RPMI8226 (cell line): ENCODE measurements at regions not wholly inside any gene's neighbourhood (a gene's known extent, or its start where the extent isn't known, plus 50 kb on each side); places are given as distances from the start of the nearest gene placed in this dataset.
A peak's percentile ranks its signal among the peaks of the same experiment; 100 is the strongest.
"Not testable (repeated sequence)": the region's sequence is repeated elsewhere in the genome, so short reads cannot be mapped to it uniquely, and the experiment has no call there.

ENCODE experiments used
- DNase-seq: peaks from one replicate; pipeline ENCODE4 v3.0.0-alpha.2; 2015

- no peak for DNase-seq
Observed at GRCh38 chr10:125449571-125449970, 233.4 kb downstream of the TEX36 start.

DNA sequence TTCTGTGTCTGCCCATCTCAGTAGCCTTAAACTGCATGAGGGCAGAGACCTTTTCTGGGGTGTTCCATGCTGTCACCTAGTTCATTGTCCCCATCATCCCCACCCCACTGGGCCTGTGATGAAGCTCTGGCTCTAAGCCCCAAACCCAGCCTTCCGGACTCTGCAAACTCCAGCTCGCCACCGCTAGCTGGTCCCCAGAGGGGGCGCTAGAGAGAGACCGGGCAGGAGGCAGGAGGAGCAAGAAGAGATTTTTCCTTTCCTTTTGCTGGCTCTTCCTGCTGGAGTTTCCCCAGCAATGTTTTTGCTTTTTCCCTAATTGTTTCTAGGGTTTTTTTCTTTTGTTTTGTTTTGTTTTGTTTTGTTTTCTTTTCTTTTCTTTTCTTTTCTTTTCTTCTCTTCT is 234.4 kb downstream of the TEX36 start:
- DNase-seq = peak; percentile 33

DNA sequence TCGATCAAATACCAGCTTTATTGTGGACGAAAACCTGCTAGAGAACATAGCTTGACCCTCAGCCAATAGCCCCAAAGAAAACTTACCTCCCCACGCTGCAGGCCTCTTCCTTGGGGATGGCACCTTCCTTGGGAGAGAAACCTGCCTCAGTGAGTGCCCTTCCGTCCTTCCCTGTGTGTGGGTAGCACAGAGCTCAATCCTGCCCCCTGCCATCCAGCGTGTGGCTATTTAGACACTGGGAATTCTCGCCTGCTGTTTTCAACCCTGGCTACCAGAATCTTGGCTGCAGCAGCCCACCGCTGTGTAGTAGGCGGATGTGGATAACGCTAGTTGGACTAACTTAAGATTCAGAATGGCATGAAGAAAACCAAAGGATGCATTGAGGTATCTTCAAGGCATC is 238.2 kb downstream of the TEX36 start:
- DNase-seq = no peak

GRCh38 chr10:125442856-125443540 is 240.0 kb downstream of the TEX36 start:
- DNase-seq = no peak

DNA sequence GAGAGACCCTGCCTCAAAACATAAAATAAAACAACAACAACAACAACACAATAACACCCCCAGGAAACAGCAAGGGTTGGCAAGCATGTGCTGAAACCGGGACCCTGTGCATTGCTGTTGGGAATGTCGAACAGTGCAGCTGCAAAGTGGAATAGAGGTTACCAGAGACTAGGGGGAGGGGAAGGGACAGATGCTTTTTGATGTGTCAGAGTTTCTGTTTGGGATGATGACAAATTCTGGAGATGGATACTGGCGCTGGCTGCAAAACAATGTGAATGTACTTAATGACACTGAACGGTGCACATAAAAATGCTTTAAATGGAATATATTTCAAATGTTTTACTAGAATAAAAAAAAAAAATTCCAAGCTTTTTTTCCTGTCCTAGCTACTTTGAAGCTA is 241.8 kb downstream of the TEX36 start:
- DNase-seq = no peak

GRCh38 chr10:125431149-125431548 is 251.8 kb downstream of the TEX36 start:
- DNase-seq = no peak

DNA sequence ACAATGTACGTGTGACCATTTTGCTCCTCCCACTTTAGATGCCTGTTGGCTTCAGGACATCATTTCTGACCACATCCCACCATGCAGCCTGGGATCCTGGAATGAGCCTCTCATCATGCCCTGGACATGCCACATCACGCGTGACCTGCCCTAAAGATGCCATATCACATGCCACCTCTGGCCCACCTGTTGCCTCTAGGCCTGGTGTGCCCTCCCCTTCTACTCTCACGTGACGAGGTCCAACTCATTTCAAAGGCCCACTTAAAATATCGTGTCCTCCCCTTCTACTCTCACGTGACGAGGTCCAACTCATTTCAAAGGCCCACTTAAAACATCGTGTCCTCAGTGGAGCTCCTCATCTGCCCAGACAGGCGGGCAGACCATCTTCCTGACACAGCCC is 254.9 kb downstream of the TEX36 start:
- DNase-seq = no peak

DNA sequence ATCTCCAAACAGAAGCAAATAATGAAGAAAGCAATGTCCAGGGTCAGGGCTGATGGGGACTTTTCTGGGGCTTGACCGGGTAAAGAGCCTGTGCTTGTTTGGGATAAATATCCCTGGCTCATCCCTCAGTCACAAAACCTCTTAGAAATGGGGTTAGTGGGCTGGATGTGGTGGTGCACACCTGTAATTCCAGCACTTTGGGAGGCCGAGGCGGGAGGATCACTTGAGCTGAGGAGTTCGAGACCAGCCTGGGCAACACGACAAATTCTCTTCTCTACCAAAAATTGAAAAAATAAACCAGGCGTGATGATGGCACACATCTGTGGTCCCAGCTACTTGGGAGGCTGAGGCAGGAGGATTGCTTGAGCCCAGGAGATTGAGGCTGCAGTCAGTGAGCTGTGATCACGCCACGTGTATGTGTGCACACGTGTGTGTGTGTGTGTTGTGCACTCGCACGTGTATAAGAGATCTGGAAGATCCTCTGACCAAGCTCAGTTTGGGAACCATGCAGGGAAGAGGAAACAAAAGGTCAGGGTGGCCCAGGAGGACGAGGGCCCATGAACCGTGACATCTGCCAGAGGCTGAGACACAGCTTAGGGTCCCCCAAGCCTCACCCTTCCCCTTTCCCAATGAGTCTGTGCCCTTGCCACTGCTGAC is 258.6 kb downstream of the TEX36 start:
- DNase-seq = no peak

- DNase-seq = no peak
Observed at GRCh38 chr10:125423569-125423968, 259.4 kb downstream of the TEX36 start.

DNA sequence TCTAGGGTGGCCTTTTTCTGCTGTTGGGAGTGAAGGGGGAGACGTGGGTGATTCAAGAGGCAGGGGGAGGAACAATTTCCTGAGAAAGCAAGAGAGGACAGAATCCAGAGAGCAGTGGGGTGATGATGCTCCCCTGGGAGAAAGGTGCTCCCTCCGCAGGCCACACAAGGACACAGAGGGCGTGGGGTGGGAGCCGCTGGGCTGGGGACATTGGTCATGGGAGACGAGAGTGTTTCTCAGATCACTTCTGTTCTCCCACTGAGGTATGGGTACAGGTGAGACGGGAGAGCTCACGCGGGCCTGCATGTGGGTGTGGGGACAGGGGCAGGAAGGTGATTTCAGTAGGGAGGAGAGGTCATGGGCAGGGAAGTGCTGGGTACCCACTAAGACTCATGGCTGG is 259.5 kb upstream of the CTBP2 start:
- no peak for DNase-seq

DNA sequence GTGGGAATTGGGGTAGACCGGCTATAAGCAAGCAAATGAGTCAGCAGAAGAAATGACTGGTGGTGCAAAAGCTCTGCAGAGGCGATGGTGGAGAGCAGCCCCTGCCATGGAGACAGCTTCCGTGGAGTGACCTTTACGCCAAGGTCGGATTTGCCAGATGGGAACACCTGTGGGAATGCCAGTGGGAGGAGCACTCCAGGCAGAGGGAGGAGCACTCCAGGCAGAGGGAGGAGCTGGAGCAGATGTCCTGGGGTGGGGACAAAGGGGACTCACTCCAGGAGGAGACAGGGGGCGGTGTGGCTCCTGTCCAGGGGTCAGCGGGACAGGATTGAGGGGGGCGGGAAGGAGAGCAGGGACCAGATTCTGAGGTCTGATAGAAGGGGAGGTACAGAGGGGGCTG is 258.8 kb upstream of the CTBP2 start:
- no peak for DNase-seq

GRCh38 chr10:125417605-125418004 is 257.2 kb upstream of the CTBP2 start:
- DNase-seq = no peak

GRCh38 chr10:125415964-125416363 is 255.6 kb upstream of the CTBP2 start:
- DNase-seq = no peak

GRCh38 chr10:125415006-125415633 is 254.8 kb upstream of the CTBP2 start:
- no peak for DNase-seq

GRCh38 chr10:125411724-125412123 is 251.4 kb upstream of the CTBP2 start:
- DNase-seq = no peak

- DNase-seq = no peak
Observed at GRCh38 chr10:125409756-125410155, 249.4 kb upstream of the CTBP2 start.

- no peak for DNase-seq
Observed at GRCh38 chr10:125407557-125407956, 247.2 kb upstream of the CTBP2 start.

DNA sequence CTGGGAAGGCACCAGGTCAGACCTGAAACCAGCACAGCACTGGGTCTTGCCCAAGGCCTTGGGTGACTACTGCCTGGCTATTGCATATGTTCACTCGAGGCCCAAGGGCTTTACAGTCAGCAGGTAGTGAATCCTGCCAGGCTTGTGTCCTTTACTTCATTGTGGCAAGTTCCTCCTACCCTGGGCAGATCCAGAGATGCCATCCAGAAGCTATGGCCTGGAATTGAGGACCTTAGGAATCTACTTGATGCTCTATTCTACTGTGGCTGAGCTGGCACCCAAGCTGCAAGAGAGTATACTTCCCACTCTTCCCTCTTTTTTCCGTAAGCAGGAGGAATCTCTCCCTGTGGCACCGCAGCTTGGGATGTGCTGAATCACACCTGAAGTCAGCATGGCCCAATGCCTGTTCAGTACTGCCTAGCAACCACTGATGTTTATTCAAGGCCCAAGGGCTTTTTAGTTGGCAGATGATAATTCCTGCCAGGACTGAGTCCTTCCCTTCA is 246.7 kb upstream of the CTBP2 start:
- no peak for DNase-seq

GRCh38 chr10:125404902-125405301 is 244.5 kb upstream of the CTBP2 start:
- not testable (repeated sequence) for DNase-seq

DNA sequence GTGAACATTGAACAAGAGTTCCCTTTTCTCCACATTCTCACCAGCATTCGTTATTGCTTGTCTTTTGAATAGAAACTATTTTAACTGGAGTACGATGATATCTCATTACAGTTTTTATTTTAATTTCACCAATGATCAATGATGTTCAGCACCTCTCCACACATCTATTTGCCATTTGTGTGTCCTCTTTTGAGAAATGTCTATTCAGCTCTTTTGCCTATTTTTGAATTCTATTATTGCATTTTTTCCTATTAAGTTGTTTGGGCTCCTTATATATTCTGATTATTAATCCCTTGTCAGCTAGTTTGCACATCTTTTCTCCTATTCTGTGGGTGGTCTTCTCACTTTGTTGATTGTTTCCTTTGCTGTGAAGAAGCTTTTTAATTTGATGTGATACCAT is 241.1 kb upstream of the CTBP2 start:
- no peak for DNase-seq

DNA sequence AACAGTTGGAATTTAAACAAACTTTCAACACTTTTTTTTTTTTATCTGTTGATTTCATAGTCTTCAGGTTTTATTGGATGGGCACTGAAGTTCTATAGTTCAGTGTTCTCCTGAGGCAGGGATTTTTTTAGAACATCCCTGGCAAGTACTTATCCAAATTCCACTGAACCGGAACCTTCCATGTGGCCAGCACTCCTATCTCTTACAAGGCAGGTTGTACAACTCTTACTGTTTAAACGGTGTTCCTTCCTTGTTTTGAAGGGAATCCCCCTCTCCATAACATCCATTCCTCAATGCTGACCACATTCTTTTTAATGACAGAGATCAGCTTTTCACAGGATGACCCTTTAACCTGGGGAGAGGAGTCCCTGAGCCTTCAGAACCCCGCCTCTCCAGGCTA is 238.9 kb upstream of the CTBP2 start:
- no peak for DNase-seq

DNA sequence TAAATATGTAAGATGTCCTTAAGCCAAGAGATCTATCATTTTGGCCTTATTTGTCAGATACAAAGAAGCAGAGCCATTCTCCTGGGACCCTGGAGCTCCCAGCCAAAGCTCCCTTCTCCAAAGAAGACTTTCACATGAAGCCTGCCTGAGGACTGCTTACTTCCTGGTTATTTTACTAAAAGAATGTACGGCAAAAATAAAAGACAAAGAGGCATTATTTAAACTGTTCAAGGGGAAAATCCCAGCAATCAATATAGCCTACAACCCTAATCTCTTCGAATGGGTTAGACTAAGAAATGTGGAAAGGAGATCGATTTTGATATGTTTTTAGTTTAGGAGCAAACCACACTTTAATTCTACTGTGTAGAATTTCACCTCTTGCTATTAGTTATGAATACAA is 237.9 kb upstream of the CTBP2 start:
- no peak for DNase-seq

DNA sequence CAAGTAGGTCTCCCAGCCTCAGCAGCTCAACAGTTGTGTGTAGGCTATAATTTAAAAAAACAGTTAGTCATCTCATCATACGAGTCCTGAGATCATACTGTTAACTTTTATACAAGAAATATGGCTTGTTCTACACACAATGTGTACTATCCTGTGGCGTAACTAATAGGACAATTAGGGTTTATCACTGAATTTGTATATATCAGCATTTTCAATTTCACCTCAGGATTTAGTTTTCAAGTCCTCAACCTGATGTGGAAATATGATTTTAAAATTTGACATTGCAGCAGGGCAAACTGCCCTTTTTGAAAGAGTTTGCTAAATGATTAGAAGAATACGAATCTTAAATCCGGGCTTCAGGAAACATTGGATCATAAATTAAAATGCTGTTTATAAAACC is 237.2 kb upstream of the CTBP2 start:
- no peak for DNase-seq

GRCh38 chr10:125396676-125397075 is 236.3 kb upstream of the CTBP2 start:
- no peak for DNase-seq
